ENCODE measurements at regions not wholly inside any gene's neighbourhood (a gene's known extent, or its start where the extent isn't known, plus 50 kb on each side); places are given as distances from the start of the nearest gene placed in this dataset.

GRCh38 chr11:134724779-134725140 is 312.7 kb upstream of the B3GAT1 start:
- TF ChIP-seq CTCF (IDR thresholded peaks at IDR 0.05; ENCODE audit: low read depth, low read length), result no peak
- no peak for TF ChIP-seq EZH2phosphoT487 (IDR thresholded peaks at IDR 0.05; ENCODE audit: low read depth)
